ENCODE measurements at regions not wholly inside any gene's neighbourhood (a gene's known extent, or its start where the extent isn't known, plus 50 kb on each side); places are given as distances from the start of the nearest gene placed in this dataset.

DNA sequence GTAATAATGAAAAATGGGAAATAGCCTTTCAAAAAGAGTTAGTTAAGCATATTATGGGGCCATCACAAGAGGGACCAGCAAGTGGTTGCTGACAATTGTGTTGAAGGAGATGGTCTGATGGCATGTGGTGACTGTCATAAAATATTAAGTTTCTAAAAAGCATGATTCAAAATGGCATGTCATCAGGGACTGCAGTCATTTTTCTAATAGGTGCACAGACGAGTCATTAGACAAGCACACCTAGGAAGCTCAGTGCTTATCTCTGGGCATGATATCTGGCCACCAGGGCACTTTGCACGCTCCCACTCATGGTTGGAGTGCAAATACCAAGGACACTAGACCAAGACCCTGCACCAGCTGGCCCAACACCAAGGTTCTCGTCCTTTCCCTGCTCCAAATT, 226.5 kb downstream of the ANKRD60 start:
- H2AFZ ChIP-seq (replicated peaks; ENCODE audit: low read length, poor library complexity) = no peak overlapping the region
- in situ Hi-C loops (cut with MboI; ENCODE audit: low sequenced_read_pairs) = no loop called here
- no peak overlapping the region for H2BK5ac ChIP-seq (ENCODE audit: low read depth, low read length, poor library complexity, severe bottlenecking)
- WGBS, 2 experiments (ENCODE audit: extremely low coverage in 2 of 2, insufficient read length in 1 of 2) = 66% methylated on average over 2 of the region's 3 CpGs; no CpG with 5 or more reads in 1 of the 2 experiments
- no peak overlapping the region for H4K5ac ChIP-seq (ENCODE audit: low read depth, low read length)
- H3K9me3 ChIP-seq (ENCODE audit: control insufficient read depth, insufficient read depth, low read length) = no peaks in the 10 kb centered on the region
- H2BK20ac ChIP-seq (ENCODE audit: low read depth, low read length) = no peak overlapping the region
- H4K20me1 ChIP-seq (ENCODE audit: insufficient read depth, low read length) = no peaks in the 10 kb centered on the region
- H2BK120ac ChIP-seq (ENCODE audit: low read depth, low read length) = no peak overlapping the region
- no TSS peak for BruUV-seq (replicated peaks)
- intact Hi-C loops (cut with micrococcal nuclease) = no loop called here
- no peaks in the 10 kb centered on the region for H3K36me3 ChIP-seq (ENCODE audit: control insufficient read depth, insufficient read depth, low read length)
- H2BK15ac ChIP-seq (ENCODE audit: low read depth, low read length) = no peak overlapping the region
- H3K27me3 ChIP-seq (ENCODE audit: control insufficient read depth, insufficient read depth, low read length) = peaks cover 3% of the 10 kb centered on the region; the same call in 1 of the 2 replicates
- no peak overlapping the region for H3K27ac ChIP-seq (ENCODE audit: insufficient read depth, low read length)
- TF ChIP-seq FOS (IDR thresholded peaks at IDR 0.05; ENCODE audit: low read depth, low read length) (no peak), MAZ (IDR thresholded peaks at IDR 0.05; ENCODE audit: borderline replicate concordance, low read depth, low read length) (no peak), RAD21 (IDR thresholded peaks at IDR 0.05; ENCODE audit: low read length) (no peak), POLR2A (IDR thresholded peaks at IDR 0.05; ENCODE audit: low read depth, low read length) (no peak), RCOR1 (IDR thresholded peaks at IDR 0.05; ENCODE audit: insufficient replicate concordance, low read length) (no peak), CHD1 (IDR thresholded peaks at IDR 0.05; ENCODE audit: low read depth, low read length) (no peak), BHLHE40 (IDR thresholded peaks at IDR 0.05; ENCODE audit: low read depth, low read length) (no peak), MXI1 (IDR thresholded peaks at IDR 0.05; ENCODE audit: borderline replicate concordance, low read depth, low read length) (no peak)
- TF ChIP-seq, protein P1, sequence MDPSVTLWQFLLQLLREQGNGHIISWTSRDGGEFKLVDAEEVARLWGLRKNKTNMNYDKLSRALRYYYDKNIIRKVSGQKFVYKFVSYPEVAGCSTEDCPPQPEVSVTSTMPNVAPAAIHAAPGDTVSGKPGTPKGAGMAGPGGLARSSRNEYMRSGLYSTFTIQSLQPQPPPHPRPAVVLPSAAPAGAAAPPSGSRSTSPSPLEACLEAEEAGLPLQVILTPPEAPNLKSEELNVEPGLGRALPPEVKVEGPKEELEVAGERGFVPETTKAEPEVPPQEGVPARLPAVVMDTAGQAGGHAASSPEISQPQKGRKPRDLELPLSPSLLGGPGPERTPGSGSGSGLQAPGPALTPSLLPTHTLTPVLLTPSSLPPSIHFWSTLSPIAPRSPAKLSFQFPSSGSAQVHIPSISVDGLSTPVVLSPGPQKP (IDR thresholded peaks at IDR 0.05; ENCODE audit: borderline replicate concordance, low read depth, low read length) = no peak
- no peak overlapping the region for H3K4me3 ChIP-seq (ENCODE audit: insufficient read depth, low read depth, low read length)
- CTCF ChIA-PET = no interaction called here
- H3K9ac ChIP-seq (ENCODE audit: low read depth, low read length) = no peak overlapping the region
- H2AK9ac ChIP-seq (replicated peaks; ENCODE audit: low read depth, low read length, poor library complexity) = no peak overlapping the region
- no peak overlapping the region for H3K4me2 ChIP-seq (ENCODE audit: low read depth, low read length)
- no peak overlapping the region for H4K91ac ChIP-seq (ENCODE audit: insufficient read depth, low read depth, low read length)
- no peak overlapping the region for H2AK5ac ChIP-seq (ENCODE audit: low read depth, low read length)
- no peaks in the 10 kb centered on the region for H3K79me1 ChIP-seq (ENCODE audit: low read depth in 1 of 2, low read length in 2 of 2)
- H3K4ac ChIP-seq (ENCODE audit: low read depth, low read length) = no peak overlapping the region
- H3K23ac ChIP-seq (ENCODE audit: low read depth, low read length) = no peak overlapping the region
- POLR2A ChIA-PET (ENCODE audit: unreplicated experiment) = no interaction called here
- no peak overlapping the region for H3K56ac ChIP-seq (ENCODE audit: extremely low read depth, insufficient read depth, low read length)
- H3K9me1 ChIP-seq (ENCODE audit: insufficient read depth, low read length) = no peaks in the 10 kb centered on the region
- no peak for ATAC-seq (ENCODE audit: low read depth)
- dilution Hi-C loops (cut with HindIII; ENCODE audit: low sequenced_read_pairs, unreplicated experiment) = no loop called here
- no peak overlapping the region for H3K18ac ChIP-seq (ENCODE audit: low read depth, low read length)
- H4K8ac ChIP-seq (ENCODE audit: low read depth in 2 of 2, low read length in 2 of 2) = no peak overlapping the region
- DNase-seq = no peak
- H3K4me1 ChIP-seq (ENCODE audit: control insufficient read depth, insufficient read depth, low read length) = no peaks in the 10 kb centered on the region
- H3K14ac ChIP-seq (replicated peaks; ENCODE audit: low read depth, low read length) = no peak overlapping the region

All from IMR-90 (cell line).